ENCODE measurements at regions not wholly inside any gene's neighbourhood (a gene's known extent, or its start where the extent isn't known, plus 50 kb on each side); places are given as distances from the start of the nearest gene placed in this dataset.

DNA sequence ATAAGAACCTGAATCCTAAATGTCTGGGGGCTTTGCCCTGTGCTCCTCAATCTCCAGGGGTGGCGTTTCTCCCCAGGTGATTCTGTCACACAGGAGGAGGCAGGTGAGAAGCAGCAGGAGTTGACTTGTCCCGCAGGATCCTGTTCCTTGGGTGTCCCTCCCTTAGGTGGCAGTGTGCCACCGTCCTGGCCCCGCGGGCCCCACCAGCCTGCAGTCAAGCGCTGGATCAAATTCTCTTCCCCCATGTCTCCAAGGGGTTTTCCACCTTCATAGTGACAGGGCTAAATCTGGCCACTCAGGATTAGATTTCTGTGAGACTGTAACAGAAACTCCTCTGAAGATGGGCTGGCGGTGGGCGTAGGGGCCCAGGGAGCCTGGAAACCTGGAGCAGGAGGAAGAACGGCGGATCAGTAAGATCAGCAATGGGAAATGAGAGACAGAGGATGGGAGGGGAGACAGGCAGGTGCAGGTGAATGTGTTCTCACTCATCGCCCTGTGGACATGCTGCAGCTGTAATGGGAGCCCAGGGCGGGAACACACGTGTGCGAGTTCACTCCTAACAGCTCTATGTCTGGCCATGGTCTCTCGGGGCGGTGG, 329.2 kb upstream of the COBL start:
- Histone ChIP-seq H3K36me3 (no peaks in the 10 kb centered on the region), H3K27ac (no peak overlapping the region), H3K4me3 (no peak overlapping the region), H3K27me3 (replicated peaks) (no peaks in the 10 kb centered on the region), H3K9me3 (replicated peaks) (0 out of 2 replicates have a peak, but pooled peaks cover 3% of the 10 kb centered on the region), H3K4me1 (replicated peaks) (no peaks in the 10 kb centered on the region)
- DNase-seq (ENCODE audit: low read depth in 1 of 2, low spot score in 2 of 2) = no peak

DNA sequence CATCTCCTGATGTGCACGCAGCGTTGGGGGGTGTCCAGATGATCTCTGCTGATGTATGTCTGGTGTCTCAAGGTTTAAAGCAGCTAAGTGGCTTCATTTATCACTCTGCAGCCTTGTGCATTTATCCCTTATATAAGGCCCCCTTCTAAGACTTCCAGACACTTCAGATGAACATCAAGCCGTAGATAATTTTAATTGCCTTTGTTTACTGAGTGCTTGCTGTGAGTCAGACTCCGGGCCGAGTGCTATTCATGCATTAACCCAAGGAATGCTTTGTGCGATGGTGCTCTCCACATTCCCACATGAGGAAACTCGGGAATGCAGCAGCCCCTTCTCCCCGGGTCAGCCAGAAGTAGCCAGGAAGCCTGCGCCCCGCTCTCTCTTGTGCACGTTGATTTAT, 328.6 kb upstream of the COBL start:
- Histone ChIP-seq H3K27me3 (replicated peaks) (no peaks in the 10 kb centered on the region), H3K4me3 (no peak overlapping the region), H3K9me3 (replicated peaks) (0 out of 2 replicates have a peak, but pooled peaks cover 3% of the 10 kb centered on the region), H3K4me1 (replicated peaks) (no peaks in the 10 kb centered on the region), H3K36me3 (no peaks in the 10 kb centered on the region), H3K27ac (no peak overlapping the region)
- DNase-seq (ENCODE audit: low read depth in 1 of 2, low spot score in 2 of 2) = no peak

DNA sequence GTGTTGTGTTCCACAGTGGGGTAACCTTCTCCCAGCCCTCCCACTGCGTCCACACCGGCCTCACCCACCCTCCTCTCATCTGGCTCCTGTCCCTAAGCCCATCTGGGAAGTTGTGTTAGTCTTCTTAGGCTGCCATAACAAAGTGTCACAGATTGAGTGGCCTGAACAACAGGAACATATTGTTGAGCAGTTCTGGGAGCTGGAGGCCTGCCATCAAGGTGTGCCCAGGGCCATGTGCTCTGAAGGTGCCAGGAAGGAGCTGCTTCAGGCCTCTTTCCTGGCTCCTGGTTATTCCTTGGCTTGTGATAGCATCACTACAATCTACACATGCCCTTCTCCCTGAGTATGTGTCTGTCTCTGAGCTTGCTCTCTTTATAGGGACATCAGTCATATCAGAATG, 327.6 kb upstream of the COBL start:
- no peak for DNase-seq (ENCODE audit: low read depth in 1 of 2, low spot score in 2 of 2)
- Histone ChIP-seq H3K36me3 (no peaks in the 10 kb centered on the region), H3K4me1 (replicated peaks) (no peaks in the 10 kb centered on the region), H3K4me3 (no peak overlapping the region), H3K9me3 (replicated peaks) (no peaks in the 10 kb centered on the region), H3K27me3 (replicated peaks) (no peaks in the 10 kb centered on the region), H3K27ac (no peak overlapping the region)

DNA sequence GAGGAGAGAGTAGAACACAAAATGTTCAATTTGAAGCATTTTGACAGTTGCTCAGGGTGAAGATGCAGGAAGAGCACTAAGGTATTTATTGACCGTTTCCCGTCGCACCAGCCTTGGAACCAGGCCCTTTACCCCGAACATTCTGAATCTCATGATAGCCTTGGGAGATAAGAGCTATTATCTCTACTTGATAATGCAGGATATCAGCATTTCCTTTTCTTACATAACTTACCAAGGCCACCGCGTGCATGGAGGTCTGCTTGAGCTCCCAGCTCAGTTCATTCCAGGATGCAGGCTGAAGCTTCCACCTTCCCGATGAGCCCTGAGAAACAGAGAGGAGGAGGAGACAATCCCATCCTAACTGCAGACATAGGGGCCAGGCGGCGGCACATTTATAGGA, 324.2 kb upstream of the COBL start:
- no peak for DNase-seq (ENCODE audit: low read depth in 1 of 2, low spot score in 2 of 2)
- H3K9me3 ChIP-seq (replicated peaks) = no peaks in the 10 kb centered on the region
- H3K27me3 ChIP-seq (replicated peaks) = no peaks in the 10 kb centered on the region

DNA sequence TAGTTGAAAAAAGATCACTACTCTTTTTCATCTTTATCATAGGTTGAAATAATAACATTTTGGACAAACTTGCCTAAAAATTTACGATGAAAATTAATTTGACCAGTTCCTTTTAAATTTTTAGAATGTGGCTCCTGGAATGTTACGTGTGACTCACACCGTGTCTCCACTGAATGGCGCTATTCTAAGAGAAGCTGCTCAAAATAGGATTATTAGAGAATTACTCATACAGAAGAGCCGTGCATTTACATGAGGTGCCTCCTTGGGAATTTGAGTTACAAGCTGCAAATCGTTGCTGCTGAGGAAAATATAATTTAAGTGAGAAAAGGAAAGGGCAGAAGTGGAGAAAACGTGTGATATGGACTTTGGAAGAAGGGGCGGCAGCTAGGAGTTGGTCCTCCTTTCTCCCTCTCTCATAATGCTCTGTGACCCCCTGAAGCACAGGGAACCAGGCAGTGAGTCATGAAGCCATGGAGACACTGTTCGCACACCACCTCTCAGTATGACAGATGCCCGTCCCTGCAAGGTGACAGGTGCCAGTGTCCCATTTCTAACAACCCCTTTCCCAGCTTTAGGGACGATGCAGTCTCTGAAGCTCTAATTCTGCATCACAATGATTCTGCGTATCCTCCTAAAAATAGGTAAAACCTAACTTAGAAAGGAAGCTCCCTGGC, 323.2 kb upstream of the COBL start:
- no peak for DNase-seq (ENCODE audit: low read depth in 1 of 2, low spot score in 2 of 2)
- H3K27me3 ChIP-seq (replicated peaks) = no peaks in the 10 kb centered on the region
- no peaks in the 10 kb centered on the region for H3K4me1 ChIP-seq (replicated peaks)
- no peaks in the 10 kb centered on the region for H3K36me3 ChIP-seq
- H3K9me3 ChIP-seq (replicated peaks) = no peaks in the 10 kb centered on the region
- no peak overlapping the region for H3K27ac ChIP-seq
- H3K4me3 ChIP-seq = no peak overlapping the region

More for the DNA sequence above, 324.2 kb upstream of the COBL start:
- Histone ChIP-seq H3K36me3 (no peaks in the 10 kb centered on the region), H3K27ac (no peak overlapping the region), H3K4me1 (replicated peaks) (no peaks in the 10 kb centered on the region), H3K4me3 (no peak overlapping the region)

DNA sequence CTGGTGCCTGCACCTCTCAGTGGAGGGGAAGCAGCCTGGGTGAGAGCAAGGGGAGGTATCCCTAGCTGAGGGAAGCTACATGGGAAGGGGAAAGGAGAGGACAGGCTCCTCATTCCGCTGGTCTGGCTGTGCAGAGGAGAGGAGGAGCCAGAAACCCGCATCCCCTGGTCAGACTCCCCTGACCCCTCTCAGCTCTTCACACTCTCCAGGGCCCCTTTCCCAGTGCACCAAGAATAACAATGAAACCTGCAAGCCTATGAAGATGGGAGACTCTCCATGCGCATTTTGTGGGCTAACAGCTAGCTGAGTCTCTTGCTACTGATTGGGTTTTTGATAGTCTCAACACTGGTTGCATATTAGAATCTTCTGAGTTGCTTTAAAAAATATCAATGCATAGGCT, 319.9 kb upstream of the COBL start:
- Histone ChIP-seq H3K36me3 (no peaks in the 10 kb centered on the region), H3K4me1 (replicated peaks) (no peaks in the 10 kb centered on the region), H3K27me3 (replicated peaks) (no peaks in the 10 kb centered on the region), H3K9me3 (replicated peaks) (peaks cover 8% of the 10 kb centered on the region), H3K27ac (no peak overlapping the region), H3K4me3 (no peak overlapping the region)
- no peak for DNase-seq (ENCODE audit: low read depth in 1 of 2, low spot score in 2 of 2)

DNA sequence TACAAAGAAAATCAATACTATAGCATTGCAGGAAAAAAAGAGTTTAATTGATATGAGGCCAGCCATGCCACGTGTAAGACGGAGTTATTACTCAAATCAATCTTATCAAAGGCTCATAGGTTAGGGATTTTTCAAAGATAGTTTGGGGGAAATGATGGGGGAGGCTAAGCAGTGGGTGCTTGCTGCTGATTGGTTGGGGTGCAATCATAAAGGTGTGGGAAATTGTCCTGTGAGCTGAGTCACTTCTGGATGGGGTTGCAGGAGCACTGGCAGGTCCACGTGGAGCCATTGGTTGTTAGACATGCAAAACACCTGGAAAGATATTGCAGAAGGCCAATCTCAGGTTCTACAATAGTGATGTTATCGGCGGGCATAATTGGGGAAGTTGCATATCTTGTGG, 319.2 kb upstream of the COBL start:
- no peaks in the 10 kb centered on the region for H3K4me1 ChIP-seq (replicated peaks)
- no peak overlapping the region for H3K27ac ChIP-seq
- H3K4me3 ChIP-seq = no peak overlapping the region
- peaks cover 8% of the 10 kb centered on the region for H3K9me3 ChIP-seq (replicated peaks)
- no peak for DNase-seq (ENCODE audit: low read depth in 1 of 2, low spot score in 2 of 2)
- H3K36me3 ChIP-seq = no peaks in the 10 kb centered on the region
- H3K27me3 ChIP-seq (replicated peaks) = no peaks in the 10 kb centered on the region

DNA sequence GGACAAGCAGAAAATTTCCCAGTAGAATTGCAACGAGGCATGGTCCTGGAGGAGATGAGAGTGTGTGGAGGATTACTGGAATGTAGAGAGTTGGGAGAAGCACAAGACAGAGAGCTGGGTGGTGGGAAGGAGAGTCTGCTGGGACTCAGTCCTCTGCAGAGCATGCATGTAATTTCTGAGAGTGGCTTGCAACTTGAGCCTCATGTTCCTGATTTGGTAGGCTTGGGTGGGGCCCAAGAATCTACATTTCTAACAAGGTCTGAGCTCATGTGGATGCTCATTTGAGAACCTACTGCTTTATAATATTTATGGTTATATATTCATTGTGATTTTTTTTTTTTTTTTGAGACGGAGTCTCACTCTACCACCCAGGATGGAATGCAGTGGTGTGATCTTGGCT, 317.9 kb upstream of the COBL start:
- Histone ChIP-seq H3K4me3 (no peak overlapping the region), H3K27me3 (replicated peaks) (no peaks in the 10 kb centered on the region), H3K9me3 (replicated peaks) (peaks cover 8% of the 10 kb centered on the region), H3K27ac (no peak overlapping the region), H3K4me1 (replicated peaks) (no peaks in the 10 kb centered on the region), H3K36me3 (no peaks in the 10 kb centered on the region)
- DNase-seq (ENCODE audit: low read depth in 1 of 2, low spot score in 2 of 2) = no peak

DNA sequence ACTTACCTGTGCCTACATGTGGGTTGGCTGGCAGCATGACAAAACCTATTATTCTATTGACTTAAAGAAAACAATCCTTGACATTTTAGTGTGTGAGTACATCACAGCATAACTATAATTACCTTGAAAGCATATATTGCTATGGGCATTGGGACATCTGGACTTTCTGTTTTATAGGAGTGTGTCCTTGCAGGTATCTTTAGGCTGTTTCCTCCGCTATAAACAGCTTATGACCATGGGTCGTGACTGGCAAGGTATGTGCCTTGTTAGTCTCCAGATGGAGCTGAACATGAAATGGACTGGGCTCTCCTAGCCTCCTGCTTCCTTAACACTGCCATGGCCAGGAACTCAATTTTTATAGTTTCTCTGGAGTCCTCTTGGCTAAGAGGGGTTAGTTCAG, 317.4 kb upstream of the COBL start:
- Histone ChIP-seq H3K4me1 (replicated peaks) (no peaks in the 10 kb centered on the region), H3K4me3 (no peak overlapping the region), H3K36me3 (no peaks in the 10 kb centered on the region), H3K9me3 (replicated peaks) (peaks cover 8% of the 10 kb centered on the region), H3K27ac (no peak overlapping the region), H3K27me3 (replicated peaks) (no peaks in the 10 kb centered on the region)
- no peak for DNase-seq (ENCODE audit: low read depth in 1 of 2, low spot score in 2 of 2)

DNA sequence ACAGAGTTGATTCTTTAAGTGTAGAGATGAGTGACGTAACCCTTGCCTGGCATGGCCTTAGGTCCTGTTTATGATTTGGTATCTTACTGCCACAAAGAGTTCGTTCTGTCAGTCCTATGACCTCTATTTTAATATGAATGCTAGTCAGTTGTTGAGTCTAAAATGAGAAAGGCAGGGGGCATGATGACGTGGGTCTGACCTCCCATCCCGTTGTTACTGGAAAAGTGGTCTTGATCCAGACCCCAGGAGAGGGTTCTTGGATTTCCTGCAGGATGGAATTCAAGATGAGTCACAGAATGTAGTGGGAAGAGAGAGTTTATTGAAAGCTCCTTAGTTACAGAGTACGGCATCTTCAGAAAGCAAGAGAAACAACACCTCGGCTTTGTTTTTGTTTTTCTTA, 317.0 kb upstream of the COBL start:
- no peak overlapping the region for H3K27ac ChIP-seq
- no peaks in the 10 kb centered on the region for H3K4me1 ChIP-seq (replicated peaks)
- no peak overlapping the region for H3K4me3 ChIP-seq
- H3K27me3 ChIP-seq (replicated peaks) = no peaks in the 10 kb centered on the region
- no peak for DNase-seq (ENCODE audit: low read depth in 1 of 2, low spot score in 2 of 2)
- peaks cover 8% of the 10 kb centered on the region for H3K9me3 ChIP-seq (replicated peaks)
- no peaks in the 10 kb centered on the region for H3K36me3 ChIP-seq

DNA sequence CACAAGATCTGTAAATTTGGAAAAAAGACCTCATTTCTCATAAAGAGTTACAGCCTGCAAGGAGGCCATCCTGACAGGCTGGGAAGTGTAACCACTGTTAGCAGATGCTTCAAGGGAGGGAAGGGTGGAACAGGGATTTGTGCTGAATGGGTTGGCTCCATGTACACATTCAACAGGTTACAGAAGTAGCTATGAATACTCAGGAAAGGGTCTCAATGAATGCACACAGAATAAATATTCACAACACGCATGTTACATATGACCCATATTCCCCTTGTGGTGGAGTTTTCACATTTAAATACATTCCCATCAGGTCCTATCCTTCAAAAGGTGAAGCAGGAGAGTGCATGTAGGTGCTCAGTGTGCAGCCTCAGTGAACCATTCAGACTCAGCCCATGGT, 316.4 kb upstream of the COBL start:
- H3K9me3 ChIP-seq (replicated peaks) = peaks cover 8% of the 10 kb centered on the region
- no peak overlapping the region for H3K27ac ChIP-seq

DNA sequence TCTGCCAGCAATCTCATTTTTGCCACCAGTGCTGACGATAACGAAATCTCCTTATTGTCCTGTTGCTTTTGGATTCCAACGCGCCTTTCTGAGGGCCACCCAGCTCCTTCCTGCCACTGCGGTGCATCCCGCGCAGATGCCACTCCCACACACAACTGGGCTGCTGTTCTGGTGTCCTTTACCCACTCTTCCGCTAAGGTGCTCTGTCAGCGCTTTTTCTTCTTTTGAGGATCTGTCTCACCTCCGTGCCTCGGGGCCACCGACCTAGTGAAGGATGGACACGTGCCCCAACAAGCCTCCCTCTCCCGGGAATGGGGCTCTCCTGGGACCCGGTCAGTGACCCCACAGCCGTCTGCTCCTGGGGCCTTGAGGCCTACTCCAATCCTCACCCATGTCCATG, 314.3 kb upstream of the COBL start:
- Histone ChIP-seq H3K4me3 (no peak overlapping the region), H3K27ac (no peak overlapping the region), H3K36me3 (no peaks in the 10 kb centered on the region), H3K27me3 (replicated peaks) (no peaks in the 10 kb centered on the region), H3K9me3 (replicated peaks) (peaks cover 8% of the 10 kb centered on the region), H3K4me1 (replicated peaks) (no peaks in the 10 kb centered on the region)
- DNase-seq (ENCODE audit: low read depth in 1 of 2, low spot score in 2 of 2) = no peak

More for the DNA sequence above, 316.4 kb upstream of the COBL start:
- no peaks in the 10 kb centered on the region for H3K4me1 ChIP-seq (replicated peaks)
- H3K4me3 ChIP-seq = no peak overlapping the region
- no peak for DNase-seq (ENCODE audit: low read depth in 1 of 2, low spot score in 2 of 2)
- no peaks in the 10 kb centered on the region for H3K27me3 ChIP-seq (replicated peaks)
- H3K36me3 ChIP-seq = no peaks in the 10 kb centered on the region

DNA sequence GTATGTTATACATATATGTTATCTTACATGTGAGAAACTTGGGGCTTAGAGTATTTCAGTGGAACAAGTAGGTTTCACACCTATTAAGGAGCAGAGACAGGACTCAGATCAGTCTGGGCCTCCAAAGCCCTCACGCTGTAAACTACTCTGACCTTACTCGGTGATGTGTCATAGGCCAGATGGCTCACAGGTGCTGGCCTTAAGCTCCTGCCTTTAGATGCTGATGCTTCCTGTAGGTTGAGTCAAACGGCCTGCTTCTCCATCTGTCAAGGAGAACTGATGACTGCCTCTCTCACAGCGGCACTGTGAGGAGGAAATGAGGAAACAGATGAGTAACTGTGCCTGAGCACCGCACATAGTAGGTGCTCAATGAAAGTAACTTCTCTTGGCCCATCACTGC, 312.6 kb upstream of the COBL start:
- Histone ChIP-seq H3K9me3 (replicated peaks) (peaks cover 8% of the 10 kb centered on the region), H3K36me3 (no peaks in the 10 kb centered on the region), H3K27ac (no peak overlapping the region), H3K27me3 (replicated peaks) (no peaks in the 10 kb centered on the region), H3K4me1 (replicated peaks) (no peaks in the 10 kb centered on the region), H3K4me3 (no peak overlapping the region)
- no peak for DNase-seq (ENCODE audit: low read depth in 1 of 2, low spot score in 2 of 2)

DNA sequence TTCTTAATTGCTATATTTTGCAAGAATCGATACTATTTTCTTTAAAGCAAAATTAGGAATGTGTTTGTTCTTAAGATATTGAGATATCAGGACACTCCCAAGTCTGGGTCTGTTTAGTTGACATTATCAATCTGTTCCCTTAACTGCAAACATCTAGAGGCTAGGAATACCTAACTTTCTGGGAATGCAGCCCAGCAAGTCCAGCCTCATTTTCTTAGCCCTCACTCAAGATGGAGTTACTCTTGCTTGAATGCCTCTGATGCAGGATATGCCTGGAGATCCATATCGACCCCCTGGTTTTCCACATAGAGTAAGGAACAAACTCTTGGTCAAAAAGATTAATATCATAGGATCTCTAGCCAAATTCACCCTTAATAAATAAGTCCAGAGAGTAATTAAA, 305.3 kb upstream of the COBL start:
- Histone ChIP-seq H3K27me3 (replicated peaks) (no peaks in the 10 kb centered on the region), H3K27ac (no peak overlapping the region), H3K9me3 (replicated peaks) (no peaks in the 10 kb centered on the region; the same call in 1 of the 2 replicates), H3K36me3 (no peaks in the 10 kb centered on the region), H3K4me3 (no peak overlapping the region), H3K4me1 (replicated peaks) (no peaks in the 10 kb centered on the region)
- DNase-seq (ENCODE audit: low read depth in 1 of 2, low spot score in 2 of 2) = no peak

DNA sequence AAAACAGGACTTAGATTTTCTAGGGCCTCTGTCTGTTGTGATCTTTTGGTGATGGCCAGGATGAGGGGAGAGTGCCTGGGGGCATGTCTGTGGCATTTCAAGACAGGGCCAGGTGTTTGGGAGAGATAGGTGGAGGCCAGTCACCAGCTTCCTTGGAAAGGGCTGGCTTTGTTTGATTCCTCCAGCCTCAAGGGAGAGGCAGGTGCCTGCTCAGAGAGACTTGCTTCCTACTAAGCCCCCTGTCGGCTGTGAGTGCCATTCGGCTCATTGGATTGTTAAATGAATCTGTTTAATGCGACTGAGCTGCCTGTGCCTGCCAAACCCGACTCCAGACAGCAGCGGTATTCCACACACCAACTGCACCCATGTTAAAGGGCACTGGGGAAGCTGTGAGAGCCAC, 304.1 kb upstream of the COBL start:
- Histone ChIP-seq H3K36me3 (no peaks in the 10 kb centered on the region), H3K27ac (no peak overlapping the region), H3K27me3 (replicated peaks) (no peaks in the 10 kb centered on the region), H3K4me3 (no peak overlapping the region), H3K9me3 (replicated peaks) (no peaks in the 10 kb centered on the region; the same call in 1 of the 2 replicates), H3K4me1 (replicated peaks) (no peaks in the 10 kb centered on the region)
- no peak for DNase-seq (ENCODE audit: low read depth in 1 of 2, low spot score in 2 of 2)

Measured in SJSA1 (cell line).